HG03064 (cell line): ENCODE measurements at regions not wholly inside any gene's neighbourhood (a gene's known extent, or its start where the extent isn't known, plus 50 kb on each side); places are given as distances from the start of the nearest gene placed in this dataset.

Experiments used
- ATAC-seq: cut with Tn5 transposase; IDR thresholded peaks from one replicate; pipeline ENCODE4 v1.9.1; 2021; ENCODE audit warnings: low read depth; ENCODE audit not compliant: unreplicated experiment

GRCh38 chr18:2380101-2380500 lies 191.2 kb downstream of the METTL4 start:
- no peak for ATAC-seq

DNA sequence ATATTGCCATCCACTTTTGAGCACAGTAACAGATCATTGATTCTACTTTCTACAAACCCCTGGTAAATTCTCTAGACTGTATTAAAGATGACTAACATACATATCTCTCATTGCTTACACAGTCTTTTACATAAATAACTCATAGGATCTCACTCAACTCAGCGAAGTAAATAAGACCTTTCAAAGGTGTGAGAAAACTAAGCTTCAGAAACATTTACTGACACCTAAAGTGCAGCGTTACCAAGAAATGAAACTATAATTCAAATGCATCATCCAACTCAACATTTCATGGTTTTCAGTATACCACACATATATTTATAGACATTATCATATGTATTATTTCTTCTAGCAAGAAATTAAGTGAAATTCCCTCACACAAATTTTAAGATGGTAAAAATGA lies 189.8 kb downstream of the METTL4 start:
- no peak for ATAC-seq

DNA sequence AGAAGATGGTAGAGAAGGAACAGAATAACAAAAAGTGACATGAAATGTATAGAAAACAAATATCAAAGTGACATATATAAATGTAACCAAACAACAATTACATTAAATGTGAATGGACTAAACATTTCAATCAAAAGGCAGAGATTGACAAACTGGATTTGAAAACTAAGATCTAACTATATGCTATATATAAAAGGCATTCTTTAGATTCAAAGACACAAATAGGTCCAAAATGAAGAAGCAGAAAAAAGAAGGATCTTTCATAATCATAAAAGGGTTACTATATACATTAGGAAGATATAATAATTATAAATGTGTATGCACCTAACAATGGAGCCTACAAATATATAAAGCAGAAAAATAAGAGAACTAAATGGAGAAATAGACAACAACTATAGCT lies 183.7 kb downstream of the METTL4 start:
- ATAC-seq: no peak

GRCh38 chr18:2390158-2390557 lies 181.1 kb downstream of the METTL4 start:
- no peak for ATAC-seq

GRCh38 chr18:2391470-2391869 lies 179.8 kb downstream of the METTL4 start:
- ATAC-seq: no peak

DNA sequence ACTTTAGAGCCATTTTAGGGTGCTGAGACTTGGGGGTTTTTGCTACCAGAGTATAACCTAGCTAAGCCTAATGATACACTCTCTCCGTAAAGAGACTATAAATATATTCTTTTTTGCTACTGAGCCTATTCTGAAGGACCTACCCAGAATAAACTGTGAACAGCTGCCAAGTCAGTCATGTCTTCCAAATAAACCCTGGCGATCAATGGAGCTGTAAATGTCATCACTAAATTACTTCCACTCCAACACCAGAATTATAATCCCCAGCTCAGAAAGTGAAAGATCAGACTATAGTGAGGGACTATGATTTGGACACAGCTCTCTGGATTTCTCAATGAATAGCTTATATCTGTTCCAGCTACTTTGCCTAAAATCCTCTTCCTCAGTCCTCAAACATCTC lies 178.9 kb downstream of the METTL4 start:
- no peak for ATAC-seq

- ATAC-seq: no peak
Observed at GRCh38 chr18:2394684-2395083, 176.6 kb downstream of the METTL4 start.

GRCh38 chr18:2395427-2396161 lies 175.7 kb downstream of the METTL4 start:
- peak; percentile 68 for ATAC-seq

- ATAC-seq: no peak
Observed at GRCh38 chr18:2396162-2396505, 175.2 kb downstream of the METTL4 start.

GRCh38 chr18:2400701-2401196 lies 170.6 kb downstream of the METTL4 start:
- no peak for ATAC-seq

DNA sequence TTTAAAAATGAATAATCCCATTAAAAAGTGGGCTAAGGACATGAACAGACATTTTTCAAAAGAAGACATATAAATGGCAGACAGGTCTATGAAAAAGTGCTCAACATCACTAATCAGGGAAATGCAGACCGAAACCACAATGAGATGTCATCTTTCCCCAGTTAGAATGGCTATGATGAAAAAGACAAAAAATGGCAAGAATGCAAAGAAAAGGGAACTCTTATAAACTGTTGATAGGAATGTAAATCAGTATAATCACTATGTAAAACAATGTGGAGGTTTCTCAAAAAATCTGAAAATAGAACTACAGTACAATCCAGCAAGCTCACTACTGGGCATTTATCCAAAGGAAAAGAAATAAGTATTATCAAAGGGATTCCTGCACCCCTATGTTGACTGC lies 169.2 kb downstream of the METTL4 start:
- no peak for ATAC-seq

GRCh38 chr18:2406544-2406943 lies 164.8 kb downstream of the METTL4 start:
- no peak for ATAC-seq

GRCh38 chr18:2407961-2408360 lies 163.3 kb downstream of the METTL4 start:
- ATAC-seq: no peak

- no peak for ATAC-seq
Observed at GRCh38 chr18:2409906-2410305, 161.4 kb downstream of the METTL4 start.

DNA sequence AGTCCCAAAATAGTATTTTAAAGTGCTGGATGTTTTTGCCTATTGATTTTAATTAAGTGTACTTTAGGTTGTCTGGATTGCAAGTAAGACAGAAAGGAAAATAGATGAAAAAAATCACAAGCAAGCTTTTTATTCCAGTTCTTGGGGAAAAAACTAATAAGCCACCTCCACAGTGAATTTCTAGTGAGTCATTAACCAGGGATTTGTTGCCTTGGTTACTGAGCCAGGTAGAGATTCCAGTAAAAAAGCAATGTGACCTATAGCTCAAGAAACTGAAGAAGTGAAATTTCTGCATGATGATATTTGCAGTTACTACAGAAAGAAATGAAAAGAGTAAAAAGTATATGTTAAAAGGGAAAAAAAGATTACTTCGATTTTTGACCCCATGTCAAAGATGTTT lies 160.6 kb downstream of the METTL4 start:
- no peak for ATAC-seq

- ATAC-seq: no peak
Observed at GRCh38 chr18:2411381-2411960, 159.8 kb downstream of the METTL4 start.

DNA sequence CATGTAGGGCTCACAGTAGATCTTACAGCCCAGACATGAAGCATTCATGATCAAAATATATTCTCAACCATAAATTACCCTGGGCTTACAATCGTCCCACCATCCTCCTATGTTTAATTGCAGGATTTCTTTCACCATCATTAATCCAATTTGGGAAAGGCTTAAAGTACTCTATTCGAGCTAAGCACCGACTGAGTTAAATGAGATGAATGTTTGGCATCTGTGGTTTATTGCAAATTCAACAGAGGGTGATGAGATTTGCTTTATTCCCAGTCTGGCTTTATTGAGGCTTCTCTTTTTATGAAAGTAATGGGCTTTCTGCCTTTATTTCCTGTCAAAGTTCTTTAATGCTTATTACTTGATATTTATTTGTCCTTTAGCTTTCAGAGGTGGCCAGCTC lies 159.0 kb downstream of the METTL4 start:
- ATAC-seq: no peak

- no peak for ATAC-seq
Observed at GRCh38 chr18:2412996-2413751, 158.1 kb downstream of the METTL4 start.

GRCh38 chr18:2414235-2414634 lies 157.1 kb downstream of the METTL4 start:
- no peak for ATAC-seq

GRCh38 chr18:2415656-2416055 lies 155.6 kb downstream of the METTL4 start:
- no peak for ATAC-seq

DNA sequence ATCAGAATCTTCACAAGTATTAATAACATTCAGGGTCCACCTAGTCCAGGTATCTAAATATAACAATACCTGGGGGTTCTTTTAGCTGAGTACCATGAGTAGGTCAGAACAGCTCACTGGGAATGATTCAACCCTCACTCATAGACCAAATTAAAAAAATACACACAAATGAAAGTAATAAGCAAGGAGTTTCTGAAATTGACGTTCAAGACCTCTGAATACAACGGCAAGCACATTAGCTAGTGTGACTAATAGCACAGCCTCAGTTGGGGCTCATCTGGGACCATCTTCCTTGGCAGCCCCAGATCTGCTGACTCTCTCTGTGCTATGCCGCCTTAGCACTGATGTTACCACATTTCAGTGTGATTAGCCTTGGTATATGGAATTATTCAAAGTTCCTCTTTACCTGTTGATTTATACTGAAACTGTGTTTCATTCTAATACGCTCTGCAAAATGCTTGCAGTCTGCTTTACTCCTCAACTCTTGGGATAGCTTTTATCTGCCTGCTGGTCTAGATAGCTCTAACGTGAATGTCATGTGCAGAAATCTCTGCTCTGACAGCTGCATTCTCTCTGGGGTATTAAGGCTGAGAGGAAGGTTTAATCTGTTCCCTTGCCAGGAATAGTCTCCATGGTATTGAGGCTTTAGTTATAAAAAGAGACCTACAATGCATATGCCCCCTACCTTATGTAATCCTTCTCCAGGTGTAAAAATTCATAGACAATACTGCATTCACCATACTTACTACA lies 153.3 kb downstream of the METTL4 start:
- no peak for ATAC-seq
